GM18858 (cell line): ENCODE measurements at regions not wholly inside any gene's neighbourhood (a gene's known extent, or its start where the extent isn't known, plus 50 kb on each side); places are given as distances from the start of the nearest gene placed in this dataset.
A peak's percentile ranks its signal among the peaks of the same experiment; 100 is the strongest.
"Not testable (repeated sequence)": the region's sequence is repeated elsewhere in the genome, so short reads cannot be mapped to it uniquely, and the experiment has no call there.

Experiments used
- ATAC-seq: cut with Tn5 transposase; IDR thresholded peaks from one replicate; pipeline ENCODE4 v1.9.1; 2021; ENCODE audit not compliant: unreplicated experiment

DNA sequence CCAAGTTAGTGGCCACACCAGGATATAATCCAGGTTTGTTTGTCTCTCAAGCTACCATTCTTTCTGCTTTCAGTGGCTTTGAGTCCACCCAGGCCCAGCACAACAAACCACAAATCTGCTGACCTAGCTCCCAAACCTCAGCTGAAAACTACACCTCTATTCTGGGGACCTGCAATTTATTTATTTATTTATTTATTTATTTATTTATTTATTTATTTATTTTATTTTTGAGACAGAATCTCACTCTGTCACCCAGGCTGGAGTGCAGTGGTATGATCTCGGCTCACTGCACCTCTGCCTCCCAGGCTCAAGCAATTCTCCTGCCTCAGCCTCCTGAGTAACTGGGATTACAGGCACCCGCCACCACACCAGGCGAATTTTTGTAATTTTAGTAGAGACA, 229.9 kb upstream of the BTG1 start:
- not testable (repeated sequence) for ATAC-seq

DNA sequence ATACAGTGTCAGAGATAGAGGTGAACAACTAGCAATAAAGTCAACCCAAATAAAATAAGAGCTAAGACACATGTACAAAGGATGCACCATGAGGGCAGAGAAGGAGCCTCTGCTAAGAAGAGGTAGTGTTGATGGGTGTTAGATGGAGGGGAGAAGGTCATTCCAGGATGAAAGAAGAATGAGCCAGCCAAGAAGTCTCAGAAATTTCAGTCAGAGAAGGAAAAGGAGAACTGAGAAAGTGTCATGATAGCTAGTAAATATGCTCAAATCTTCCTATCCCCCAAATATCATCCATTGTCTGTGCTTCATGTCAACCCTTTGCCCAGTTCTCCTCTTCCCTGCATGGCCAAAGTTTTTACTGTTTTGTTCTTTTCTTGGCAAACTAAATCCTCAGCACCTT, 225.2 kb upstream of the BTG1 start:
- ATAC-seq = peak; percentile 54

DNA sequence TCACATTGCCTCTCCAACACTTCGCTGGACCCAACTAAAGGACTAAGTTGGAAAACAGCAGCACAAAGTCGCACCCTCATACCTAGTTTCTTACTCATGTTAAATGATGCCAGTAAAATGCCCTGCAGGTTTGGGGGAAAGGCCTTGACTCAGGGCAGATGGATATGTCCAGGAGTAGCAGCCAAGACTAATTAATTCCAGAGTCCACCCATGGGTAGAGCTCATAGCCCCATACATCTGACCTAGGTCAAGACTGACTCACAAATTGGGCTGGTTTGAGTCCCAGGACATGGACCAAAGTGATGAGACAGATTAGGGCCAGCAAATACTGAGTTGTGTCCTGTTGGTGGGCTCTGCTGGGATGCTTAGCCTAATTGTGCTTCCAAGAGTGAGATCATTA, 224.0 kb upstream of the BTG1 start:
- no peak for ATAC-seq

DNA sequence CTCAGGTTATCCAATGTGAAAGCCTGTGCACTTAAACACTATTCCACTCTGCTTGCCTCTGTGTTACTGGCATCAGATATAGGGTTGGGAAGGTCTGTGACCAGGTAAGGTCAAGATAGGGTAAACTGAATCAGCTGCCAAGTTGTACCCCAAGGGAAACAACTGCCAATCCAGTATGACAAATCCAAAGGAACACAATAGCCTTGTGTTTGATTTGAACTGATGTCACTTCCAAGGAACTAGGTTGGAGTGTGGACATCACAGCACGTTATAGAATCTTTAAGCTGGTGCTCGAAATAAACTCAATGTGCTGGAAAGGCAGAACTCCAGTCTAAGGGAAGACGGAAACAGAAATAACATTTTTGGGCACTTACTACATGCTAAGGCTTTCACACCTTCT, 223.4 kb upstream of the BTG1 start:
- no peak for ATAC-seq

DNA sequence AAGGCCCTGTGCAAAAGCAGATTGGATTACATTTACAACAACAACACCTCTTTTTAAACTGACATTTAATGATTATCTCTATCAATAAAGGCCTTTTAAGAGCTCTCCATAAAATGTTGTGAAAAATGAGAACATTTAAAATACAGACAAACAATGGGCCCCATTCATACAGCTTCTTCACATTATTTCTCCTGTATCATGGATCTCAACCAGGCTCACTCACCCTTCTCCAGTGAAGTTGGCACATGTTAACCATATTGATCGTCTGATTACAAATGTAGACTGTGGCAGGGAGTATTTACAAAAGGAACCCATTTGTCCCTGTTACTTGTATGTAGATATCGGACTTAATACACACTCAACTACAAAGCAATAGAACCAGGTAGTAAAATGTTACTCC, 220.2 kb upstream of the BTG1 start:
- no peak for ATAC-seq

DNA sequence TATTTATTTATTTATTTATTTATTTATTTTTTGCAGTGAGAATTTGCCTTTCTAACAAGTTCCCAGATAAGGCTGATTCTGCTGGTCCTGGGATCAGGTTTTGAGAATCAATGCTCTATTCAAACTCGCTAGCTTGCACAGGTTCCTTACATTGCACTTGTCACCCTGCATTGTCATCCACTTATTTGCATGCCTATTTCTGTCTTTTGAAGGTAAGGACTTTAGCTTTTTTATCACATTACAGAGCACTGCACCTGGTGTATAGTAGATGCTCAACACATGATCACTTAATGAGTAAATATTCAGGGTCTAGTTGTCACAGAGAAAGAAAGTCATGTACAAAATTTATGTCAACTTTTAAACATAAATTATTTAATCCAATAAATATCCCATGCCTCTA, 219.7 kb upstream of the BTG1 start:
- ATAC-seq = peak; percentile 35

DNA sequence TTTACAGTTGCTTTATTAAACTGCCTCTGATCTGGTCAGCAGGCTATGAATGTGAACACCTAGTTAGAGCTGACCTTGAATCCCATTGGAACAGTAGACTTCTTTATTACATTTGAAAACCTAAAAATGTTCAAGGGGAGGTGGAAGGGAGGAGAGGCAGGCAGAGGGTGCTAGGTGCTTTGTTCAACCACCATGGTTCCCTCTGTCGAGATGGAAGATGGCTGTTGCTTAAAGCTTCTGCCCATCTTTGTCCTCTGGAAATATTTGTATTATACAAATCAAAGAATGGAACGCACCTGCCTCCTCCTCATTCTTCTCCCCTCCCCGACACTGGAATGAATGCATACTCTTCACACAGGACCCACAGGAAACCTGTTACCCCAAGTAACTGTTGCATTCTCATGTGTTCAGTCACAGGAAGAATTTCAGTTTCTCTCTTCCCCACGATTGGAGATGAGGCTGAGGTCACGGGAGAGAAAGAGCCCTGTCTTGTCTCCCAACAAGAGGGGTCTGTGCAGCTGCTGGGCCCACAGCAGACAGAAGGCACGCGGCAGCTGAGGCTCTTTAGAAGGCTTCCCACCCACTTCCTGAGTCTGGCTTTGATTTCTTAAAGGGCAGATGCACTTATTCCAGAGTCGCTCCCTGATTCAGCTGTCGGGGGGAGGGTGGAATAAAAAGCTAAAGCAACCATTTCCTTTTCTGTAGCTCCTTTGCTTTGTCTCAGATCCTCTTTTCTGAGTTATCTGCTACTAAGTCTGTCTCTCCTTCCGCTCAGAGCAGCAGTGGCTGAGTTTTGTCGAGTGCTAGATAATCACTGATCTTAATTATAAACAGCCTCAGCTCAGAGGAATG, 217.9 kb upstream of the BTG1 start:
- peak; percentile 54 for ATAC-seq

DNA sequence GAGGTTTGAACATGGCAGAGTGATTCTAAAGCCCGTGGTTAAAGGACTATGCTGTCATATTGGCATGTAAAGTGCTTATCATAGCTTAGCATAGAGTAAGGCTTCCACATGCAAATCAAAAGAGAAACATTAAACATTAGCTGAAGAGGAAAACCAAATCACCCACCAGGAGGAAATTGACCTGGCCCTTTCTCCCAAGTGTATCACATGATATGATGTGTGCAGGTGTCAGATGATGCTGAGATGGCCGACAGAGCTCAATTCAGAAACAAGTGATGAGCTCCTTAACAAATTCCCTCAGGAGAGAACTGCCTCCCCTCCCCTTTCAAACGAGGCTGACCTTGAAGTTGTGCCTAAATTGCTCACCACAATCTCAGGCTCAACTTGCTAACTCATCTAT, 217.1 kb upstream of the BTG1 start:
- peak; percentile 39 for ATAC-seq

DNA sequence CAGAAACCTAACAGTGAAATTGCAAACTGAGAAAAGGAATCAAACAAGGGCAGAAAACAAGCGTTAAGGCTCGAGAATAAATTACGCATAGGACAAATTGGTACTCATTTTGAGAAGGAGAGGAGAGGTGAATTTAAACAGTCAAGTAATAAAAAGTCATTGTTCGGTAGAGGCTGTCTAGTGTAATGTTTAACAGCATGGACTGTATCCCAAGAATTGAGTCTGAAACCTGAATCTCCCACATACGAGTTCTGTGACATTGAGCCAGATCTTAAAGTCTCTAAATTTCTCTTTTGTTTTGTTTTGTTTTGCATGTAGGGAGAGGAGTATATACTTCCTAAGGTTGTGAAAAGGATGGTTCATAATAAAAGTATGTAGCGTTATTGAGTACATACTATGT, 216.5 kb upstream of the BTG1 start:
- ATAC-seq = no peak

DNA sequence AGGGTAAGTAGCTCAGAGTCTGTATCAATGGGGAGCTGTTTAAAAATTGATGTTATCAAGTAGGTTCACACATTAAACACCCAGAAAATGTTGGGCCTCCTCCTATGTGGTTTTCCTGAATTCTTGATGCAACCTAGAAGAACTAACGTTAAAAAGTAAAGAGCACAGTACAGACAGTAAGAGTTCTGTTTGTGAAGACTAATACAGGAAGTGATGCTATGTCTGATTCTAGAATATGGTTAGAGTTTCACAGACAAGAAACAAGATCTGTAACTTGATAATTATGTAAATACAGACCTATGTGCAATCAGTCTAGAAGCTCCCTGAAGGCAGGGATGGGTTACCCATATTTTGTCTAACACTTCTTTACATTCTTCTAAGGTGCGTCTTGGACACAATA, 214.9 kb upstream of the BTG1 start:
- no peak for ATAC-seq

DNA sequence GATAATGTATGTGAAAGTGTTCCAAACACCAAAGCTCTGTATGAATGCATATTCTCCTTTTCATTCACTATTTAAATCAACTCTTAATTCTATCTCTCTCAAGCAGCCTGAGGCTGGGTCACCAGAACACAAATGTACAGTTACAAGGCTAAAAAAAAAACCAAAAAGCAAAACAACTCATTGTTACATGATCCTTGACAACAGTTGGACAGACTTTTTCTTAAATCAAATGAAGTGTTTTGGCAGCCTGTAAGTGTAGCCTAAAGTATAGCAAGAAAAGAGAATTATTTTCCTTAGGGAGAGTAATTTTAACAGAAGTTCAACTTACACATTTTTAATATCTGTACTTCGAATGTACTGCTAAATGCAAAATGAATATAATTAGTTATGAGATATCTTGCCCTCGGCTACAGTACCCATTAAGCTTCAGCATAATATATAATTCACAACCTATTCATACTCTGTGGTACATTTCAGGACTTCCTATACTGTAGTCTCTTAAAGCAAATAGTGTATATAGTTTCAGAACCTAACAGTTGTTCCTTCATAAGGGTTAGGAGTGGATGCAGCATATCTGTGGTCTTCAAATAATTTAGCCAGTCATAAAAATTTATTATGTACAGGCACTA, 214.0 kb upstream of the BTG1 start:
- ATAC-seq = no peak

DNA sequence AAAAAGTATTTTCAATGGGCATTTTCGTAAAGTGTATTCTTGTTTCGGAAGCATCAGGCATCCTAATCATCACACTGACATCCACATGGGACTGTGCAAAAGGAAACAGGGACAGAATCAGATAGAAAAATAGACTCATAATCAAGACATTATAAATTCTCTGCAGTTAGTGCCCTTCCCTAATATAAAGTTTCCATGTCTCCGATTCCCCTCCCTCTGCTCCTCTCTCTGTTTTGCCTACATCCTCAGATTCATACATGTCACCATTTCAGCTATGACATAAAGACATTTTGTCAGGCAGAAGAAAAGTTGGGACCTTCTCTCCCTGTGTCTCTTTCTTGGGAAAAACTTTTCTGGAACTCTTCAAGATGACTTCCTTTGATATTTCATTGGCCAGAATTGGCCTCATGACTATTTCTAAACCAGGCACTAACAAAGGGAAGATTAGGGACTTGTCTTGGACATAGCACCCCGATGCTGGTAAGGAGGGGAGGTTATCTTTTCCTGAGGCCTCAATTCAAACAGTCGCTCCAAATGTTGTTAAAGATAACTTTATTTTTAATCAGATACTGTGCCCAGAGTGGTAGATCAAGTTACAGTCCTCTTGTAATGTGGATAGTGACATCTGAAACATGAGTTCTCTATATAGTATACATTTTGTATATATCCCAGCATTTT, 212.1 kb upstream of the BTG1 start:
- no peak for ATAC-seq

DNA sequence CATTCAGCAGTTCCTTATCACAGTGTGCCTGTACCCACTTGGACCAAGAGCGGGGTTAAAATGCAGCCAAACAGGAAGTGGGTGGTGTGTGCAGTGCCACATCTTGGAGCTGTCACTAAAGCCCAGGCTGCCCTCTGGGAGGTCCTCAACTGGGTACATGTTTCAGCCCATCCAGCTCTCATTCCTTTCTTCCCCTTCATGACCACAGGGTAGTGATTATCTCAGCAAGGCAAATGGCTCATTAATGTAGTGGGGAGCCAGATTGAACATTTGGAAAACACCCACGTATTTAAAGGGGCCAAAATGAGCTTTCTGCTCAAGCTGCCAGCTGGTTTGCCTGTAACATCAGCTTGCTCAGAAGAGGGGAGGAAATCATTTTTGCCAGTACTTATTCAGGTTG, 210.8 kb upstream of the BTG1 start:
- ATAC-seq = no peak

DNA sequence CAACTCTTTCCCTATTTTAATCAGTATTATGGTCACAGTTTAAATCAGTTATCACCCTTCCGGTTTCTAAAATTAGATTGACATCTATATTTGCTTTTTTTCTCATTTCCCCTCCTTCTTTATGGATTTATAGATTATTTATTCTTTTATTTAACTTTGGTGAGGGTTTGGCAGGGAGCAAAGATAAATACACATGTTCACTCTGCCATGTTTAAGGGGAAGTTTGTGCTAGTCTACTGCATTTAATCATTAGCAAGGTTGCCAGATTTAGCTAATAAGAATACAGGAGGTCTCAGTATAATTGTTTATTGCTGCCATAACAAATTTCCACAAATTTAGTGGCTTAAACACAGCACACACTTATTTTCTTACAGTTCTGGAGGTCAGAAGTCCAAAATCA, 204.0 kb upstream of the BTG1 start:
- ATAC-seq = no peak

DNA sequence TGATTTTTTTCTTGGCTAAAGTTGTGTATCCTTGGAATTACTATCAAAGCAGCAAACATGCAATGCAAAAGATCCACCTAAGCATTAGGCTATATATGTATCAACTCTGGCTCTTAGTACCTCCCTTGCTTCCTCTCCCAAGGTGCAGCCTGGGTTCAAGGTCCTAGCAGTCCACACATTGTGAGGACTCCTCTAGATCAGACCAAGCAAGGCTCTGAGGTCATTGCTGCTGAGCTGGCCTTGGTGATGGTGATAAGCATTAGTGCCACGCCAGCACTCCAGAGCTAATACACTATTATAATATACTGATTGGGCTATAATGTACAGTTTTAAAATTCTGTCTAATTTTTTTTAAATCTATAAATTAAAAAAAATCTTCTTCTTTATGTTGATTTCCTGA, 196.9 kb upstream of the BTG1 start:
- no peak for ATAC-seq

DNA sequence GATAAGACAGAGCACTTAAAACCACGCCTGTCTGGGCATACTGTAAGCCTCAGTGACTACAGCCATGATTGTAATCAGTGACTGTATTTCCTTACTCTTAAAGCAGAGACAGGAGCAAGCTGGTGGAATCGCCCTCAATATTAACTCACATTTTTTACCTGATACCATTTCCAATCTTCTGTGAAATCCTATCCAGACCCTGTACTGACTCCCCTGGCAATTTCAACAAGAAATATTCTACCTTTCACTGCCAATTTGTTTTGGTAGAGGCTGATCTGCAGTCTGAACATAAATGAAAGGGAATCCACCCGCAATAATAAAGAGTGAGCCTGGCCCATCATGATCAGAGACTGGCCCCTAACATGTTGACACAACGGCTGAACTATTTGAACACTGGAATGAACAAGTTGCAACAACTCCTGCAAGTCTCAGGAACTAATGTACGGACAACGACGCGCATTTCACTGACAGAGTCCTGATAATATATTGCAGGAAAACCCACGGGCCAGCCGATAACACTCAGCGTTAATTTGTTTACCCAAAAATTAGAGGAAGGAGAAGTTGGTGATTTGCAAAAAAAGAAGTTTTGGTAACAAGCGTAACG, 195.5 kb upstream of the BTG1 start:
- ATAC-seq = no peak

DNA sequence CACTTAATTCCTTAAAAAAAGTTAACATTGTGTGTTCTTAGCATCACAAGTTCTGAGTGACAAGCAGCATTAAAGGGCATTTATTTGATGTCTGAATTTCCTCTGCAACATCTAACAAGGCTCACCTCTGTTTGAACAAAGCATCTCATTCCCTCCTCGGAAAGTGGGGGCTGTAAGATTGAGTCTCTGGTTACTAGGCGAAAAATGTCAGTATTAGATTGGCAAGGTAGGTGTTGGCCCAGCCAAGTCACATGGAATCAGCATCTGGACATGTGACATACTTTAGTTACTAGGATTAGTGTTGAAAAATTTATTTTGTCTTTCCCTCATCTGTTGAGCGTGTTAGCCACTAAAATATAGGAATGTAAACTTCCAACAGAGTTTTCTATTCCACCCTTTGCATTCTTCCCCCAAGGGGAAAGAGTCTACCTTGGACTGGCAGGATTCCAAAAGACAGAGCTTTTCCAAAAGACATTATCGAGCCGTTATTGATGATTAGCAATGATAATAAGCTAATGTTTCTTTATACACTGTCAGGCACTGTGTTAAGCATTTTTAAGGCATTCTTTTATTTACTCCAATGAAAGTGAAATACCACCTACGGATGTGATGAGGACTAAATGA, 194.9 kb upstream of the BTG1 start:
- ATAC-seq = no peak

DNA sequence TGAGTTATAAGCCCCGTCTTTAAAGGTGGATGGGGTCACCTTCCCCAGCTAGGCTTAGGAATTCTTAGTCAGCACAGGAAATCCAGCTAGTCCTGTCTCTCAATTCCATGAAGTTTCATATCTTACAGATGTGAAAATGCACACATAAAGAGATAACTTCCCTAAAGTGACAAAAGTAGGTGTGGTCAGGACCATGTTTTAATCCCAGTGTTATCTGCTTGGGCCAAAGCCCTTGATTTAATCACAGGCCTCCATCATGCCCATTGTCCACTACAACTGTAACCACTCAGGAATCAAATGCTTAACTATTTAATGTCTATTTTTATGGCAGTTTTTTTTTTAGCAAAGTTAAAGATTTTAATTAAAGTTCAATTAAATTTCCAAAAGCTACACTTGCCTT, 194.4 kb upstream of the BTG1 start:
- no peak for ATAC-seq

DNA sequence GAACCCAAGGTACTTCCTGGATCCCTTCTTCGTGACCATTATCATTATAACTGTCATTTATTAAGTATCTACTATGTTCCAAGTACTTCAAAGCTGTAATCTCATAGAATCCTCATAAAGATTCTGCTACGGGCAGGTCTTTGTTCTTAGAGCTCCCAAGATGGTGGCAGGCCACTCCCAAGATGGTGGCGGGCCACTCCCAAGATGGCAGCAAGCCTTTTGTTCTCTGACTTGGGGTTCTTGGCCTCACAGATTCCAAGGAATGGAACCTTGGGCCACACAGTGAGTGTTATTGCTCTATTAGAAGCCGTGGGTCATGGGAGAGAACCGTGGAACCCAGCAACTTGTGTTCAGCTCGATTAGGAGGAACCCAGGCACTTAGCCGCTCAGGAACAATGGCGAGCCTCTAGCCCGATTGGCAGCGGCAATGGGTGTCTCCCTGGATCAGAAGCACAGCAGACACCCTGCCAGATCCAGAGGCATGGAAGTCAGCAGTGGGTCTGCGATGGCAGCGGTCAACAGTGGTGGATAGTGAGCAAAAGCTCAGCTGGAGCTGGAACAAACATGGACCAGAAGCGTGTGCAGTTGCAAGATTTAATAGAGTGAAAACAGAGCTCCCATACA, 193.7 kb upstream of the BTG1 start:
- no peak for ATAC-seq

DNA sequence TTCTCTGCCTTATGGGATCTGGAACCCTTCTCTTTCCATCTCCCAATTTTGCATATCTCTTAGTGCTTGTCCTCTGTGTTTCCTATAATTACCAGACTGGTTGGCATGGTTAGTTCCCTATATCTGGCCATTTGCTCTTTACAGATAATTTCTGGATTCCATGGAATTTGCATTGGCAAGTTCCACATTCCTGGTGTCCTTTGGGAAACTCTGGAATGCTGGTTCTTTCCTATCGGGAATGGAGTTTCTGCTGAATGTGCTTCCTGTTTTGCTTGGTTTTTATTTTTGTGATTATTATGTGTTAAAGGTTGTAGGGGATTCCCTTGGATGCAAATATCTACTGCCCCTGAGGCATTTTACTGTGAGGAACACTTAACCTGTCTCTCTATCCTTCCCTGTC, 193.0 kb upstream of the BTG1 start:
- no peak for ATAC-seq

DNA sequence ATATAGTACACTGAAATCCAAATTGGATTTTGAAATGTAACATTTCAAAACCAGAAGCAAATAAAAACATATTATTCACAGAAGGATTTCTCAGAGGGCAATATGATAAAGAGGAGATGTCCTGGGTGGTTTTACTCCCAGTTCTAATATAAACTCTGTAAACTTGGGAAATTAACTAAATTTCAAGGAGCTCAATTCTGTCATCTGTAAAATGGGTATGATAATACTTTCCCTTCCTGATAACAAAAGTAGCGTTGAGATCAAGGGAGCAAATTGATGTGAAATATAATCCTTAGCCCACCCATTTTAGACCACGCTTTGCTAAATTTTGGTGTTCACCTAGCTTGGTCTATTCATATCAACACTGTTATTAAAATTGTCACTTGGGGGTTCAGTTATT, 192.5 kb upstream of the BTG1 start:
- ATAC-seq = no peak
